Retinal pigment epithelial cell (primary cell): ENCODE measurements at regions not wholly inside any gene's neighbourhood (a gene's known extent, or its start where the extent isn't known, plus 50 kb on each side); places are given as distances from the start of the nearest gene placed in this dataset.

Experiments
- DNase-seq: peaks from one replicate; pipeline ENCODE4 v3.0.0-alpha.2; 2010; ENCODE audit warnings: low read depth
- H3K4me3 ChIP-seq: 2 replicates; pipeline ENCODE4 v1.5.1; 2011; ENCODE audit warnings: mild to moderate bottlenecking, low read length, control low read depth, moderate library complexity
- CTCF ChIP-seq: conservative IDR thresholded peaks from 2 replicates; pipeline ENCODE4 v1.5.1; 2011; ENCODE audit warnings: low read depth, low read length, control low read depth, inconsistent platforms

GRCh38 chr7:13097499-13097898 lies 410.1 kb downstream of the ARL4A start:
- no peak for DNase-seq
- no peak overlapping the region for H3K4me3 ChIP-seq
- no peak for TF ChIP-seq CTCF

- TF ChIP-seq CTCF = no peak
- no peak overlapping the region for H3K4me3 ChIP-seq
- no peak for DNase-seq
These were observed 410.7 kb downstream of the ARL4A start for GRCh38 chr7:13098161-13098560.

GRCh38 chr7:13099154-13099795 lies 411.8 kb downstream of the ARL4A start:
- DNase-seq = no peak
- no peak overlapping the region for H3K4me3 ChIP-seq
- TF ChIP-seq CTCF = no peak

- TF ChIP-seq CTCF = no peak
- H3K4me3 ChIP-seq = no peak overlapping the region
- no peak for DNase-seq
These were observed 416.7 kb downstream of the ARL4A start for GRCh38 chr7:13104128-13104527.

DNA sequence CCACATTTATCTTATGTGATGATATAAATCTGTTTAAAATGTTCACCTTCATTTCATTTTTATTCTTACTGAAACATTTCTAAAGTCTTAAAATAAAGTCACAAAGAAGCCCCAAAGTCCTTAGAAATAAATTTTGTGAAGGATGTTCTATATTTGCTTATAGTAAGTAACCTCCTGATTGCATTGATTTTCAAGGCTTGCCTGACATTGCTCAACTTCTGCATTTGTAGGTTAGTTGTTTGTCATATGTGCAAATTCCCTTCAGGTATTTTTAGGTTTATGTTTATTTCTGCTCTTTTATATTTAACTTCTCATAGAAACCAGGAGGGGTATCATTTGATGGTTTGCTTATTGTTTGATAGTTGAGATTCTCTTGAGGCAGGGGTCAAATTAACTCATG lies 417.8 kb downstream of the ARL4A start:
- no peak overlapping the region for H3K4me3 ChIP-seq
- DNase-seq = no peak
- TF ChIP-seq CTCF = no peak

DNA sequence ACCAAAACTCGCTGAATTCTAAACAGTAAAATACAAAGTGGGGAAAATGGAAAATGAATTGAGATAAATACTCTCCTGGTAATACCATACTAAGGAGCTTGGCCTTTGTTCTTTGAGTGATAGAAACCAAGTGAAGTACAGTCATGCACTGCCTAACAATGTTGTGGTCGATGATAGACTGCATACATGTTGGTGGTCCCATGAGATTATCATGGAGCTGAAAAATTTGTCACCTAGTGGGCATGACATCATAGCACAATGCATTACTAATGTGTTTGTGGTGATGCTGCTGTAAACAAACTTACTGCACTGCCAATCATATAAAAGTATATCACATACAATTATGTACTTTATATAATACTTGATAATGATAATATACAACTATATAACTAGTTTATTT lies 419.1 kb downstream of the ARL4A start:
- TF ChIP-seq CTCF = no peak
- no peak for DNase-seq
- no peak overlapping the region for H3K4me3 ChIP-seq

GRCh38 chr7:13107291-13107690 lies 419.9 kb downstream of the ARL4A start:
- DNase-seq = no peak
- H3K4me3 ChIP-seq = no peak overlapping the region
- TF ChIP-seq CTCF = no peak
